Nucleus accumbens (tissue), 56 donors: ENCODE measurements at regions not wholly inside any gene's neighbourhood (a gene's known extent, or its start where the extent isn't known, plus 50 kb on each side); places are given as distances from the start of the nearest gene placed in this dataset.

Experiments
- DNase-seq, 56 donors: peaks; one replicate each; lab custom pipeline; 2025; lab: John Stamatoyannopoulos, UW

GRCh38 chr10:113285305-113285704, 267.5 kb upstream of the HABP2 start:
- no peak for DNase-seq

GRCh38 chr10:113287592-113287991, 265.3 kb upstream of the HABP2 start:
- no peak for DNase-seq

GRCh38 chr10:113290137-113290536, 262.7 kb upstream of the HABP2 start:
- DNase-seq = no peak

- no peak for DNase-seq
These were observed 261.4 kb upstream of the HABP2 start for GRCh38 chr10:113291413-113291812.

GRCh38 chr10:113292086-113292485, 260.8 kb upstream of the HABP2 start:
- DNase-seq = no peak

GRCh38 chr10:113292743-113293142, 260.1 kb upstream of the HABP2 start:
- no peak for DNase-seq

- no peak for DNase-seq
These were observed 259.7 kb upstream of the HABP2 start for GRCh38 chr10:113293167-113293566.

GRCh38 chr10:113294868-113295267, 258.0 kb upstream of the HABP2 start:
- peak in 11 of 56 donors; percentile 10 to 38 (median 22) for DNase-seq

- DNase-seq = no peak
These were observed 255.6 kb upstream of the HABP2 start for GRCh38 chr10:113297226-113297625.

- DNase-seq = no peak
These were observed 254.2 kb upstream of the HABP2 start for GRCh38 chr10:113298616-113299015.

GRCh38 chr10:113300201-113300600, 252.7 kb upstream of the HABP2 start:
- DNase-seq = no peak

- DNase-seq = no peak
These were observed 252.2 kb upstream of the HABP2 start for GRCh38 chr10:113300617-113301016.

GRCh38 chr10:113301342-113301984, 251.4 kb upstream of the HABP2 start:
- DNase-seq = no peak

- DNase-seq = no peak
These were observed 250.8 kb upstream of the HABP2 start for GRCh38 chr10:113302062-113302461.

- no peak for DNase-seq
These were observed 249.2 kb upstream of the HABP2 start for GRCh38 chr10:113303544-113304146.

- DNase-seq = no peak
These were observed 248.1 kb upstream of the HABP2 start for GRCh38 chr10:113304726-113305125.

- DNase-seq = no peak
These were observed 247.0 kb upstream of the HABP2 start for GRCh38 chr10:113305871-113306270.

GRCh38 chr10:113309791-113310190, 243.1 kb upstream of the HABP2 start:
- peak in 21 of 56 donors; percentile 5 to 53 (median 19) for DNase-seq

GRCh38 chr10:113310347-113310746, 242.5 kb upstream of the HABP2 start:
- DNase-seq = no peak

- DNase-seq = no peak
These were observed 239.7 kb upstream of the HABP2 start for GRCh38 chr10:113313048-113313602.

GRCh38 chr10:113313722-113314121, 239.1 kb upstream of the HABP2 start:
- no peak for DNase-seq

- no peak for DNase-seq
These were observed 236.3 kb upstream of the HABP2 start for GRCh38 chr10:113316506-113316905.
